H1 (cell line): ENCODE measurements at regions not wholly inside any gene's neighbourhood (a gene's known extent, or its start where the extent isn't known, plus 50 kb on each side); places are given as distances from the start of the nearest gene placed in this dataset.

Experiments used
- EP300 ChIP-seq, 2 experiments: IDR thresholded peaks; 1 replicate in 1 of 2; 2 replicates in 1 of 2; pipeline ENCODE4 v1.6.1; 2011 to 2012; ENCODE audit warnings: low read depth in 2 of 2, low read length in 2 of 2, mild to moderate bottlenecking in 2 of 2, borderline replicate concordance in 1 of 2, inconsistent platforms in 1 of 2, moderate library complexity in 1 of 2
- JUN ChIP-seq: IDR thresholded peaks from 2 replicates; pipeline ENCODE4 v1.6.1; 2011; ENCODE audit warnings: low read depth, mild to moderate bottlenecking, improper control_type of control experiment, low read length
- MAX ChIP-seq: IDR thresholded peaks from 2 replicates; pipeline ENCODE4 v1.6.1; 2012; ENCODE audit warnings: inconsistent platforms
- NRF1 ChIP-seq: IDR thresholded peaks from 2 replicates; pipeline ENCODE4 v1.6.1; 2011; ENCODE audit warnings: mild to moderate bottlenecking, low read depth, low read length, improper control_type of control experiment
- RAD21 ChIP-seq, 2 experiments: IDR thresholded peaks in 1 of 2; conservative IDR thresholded peaks in 1 of 2; 2 replicates each; pipeline ENCODE4 v1.6.1; 2011; ENCODE audit warnings: low read depth in 2 of 2, low read length in 2 of 2, improper control_type of control experiment in 1 of 2, inconsistent platforms in 1 of 2, mild to moderate bottlenecking in 1 of 2, moderate library complexity in 1 of 2
- TF ChIP-seq, protein P1 (sequence below), 3 experiments: IDR thresholded peaks; 1 replicate in 2 of 3; 2 replicates in 1 of 3; pipeline versions ENCODE4 v1.5.1 to v1.6.1; 2011; ENCODE audit warnings: low read length in 3 of 3, mild to moderate bottlenecking in 3 of 3, inconsistent platforms in 2 of 3, low read depth in 1 of 3, moderate library complexity in 1 of 3; ENCODE audit not compliant: insufficient read depth in 1 of 3; ENCODE audit errors: control extremely low read depth in 1 of 3

DNA sequence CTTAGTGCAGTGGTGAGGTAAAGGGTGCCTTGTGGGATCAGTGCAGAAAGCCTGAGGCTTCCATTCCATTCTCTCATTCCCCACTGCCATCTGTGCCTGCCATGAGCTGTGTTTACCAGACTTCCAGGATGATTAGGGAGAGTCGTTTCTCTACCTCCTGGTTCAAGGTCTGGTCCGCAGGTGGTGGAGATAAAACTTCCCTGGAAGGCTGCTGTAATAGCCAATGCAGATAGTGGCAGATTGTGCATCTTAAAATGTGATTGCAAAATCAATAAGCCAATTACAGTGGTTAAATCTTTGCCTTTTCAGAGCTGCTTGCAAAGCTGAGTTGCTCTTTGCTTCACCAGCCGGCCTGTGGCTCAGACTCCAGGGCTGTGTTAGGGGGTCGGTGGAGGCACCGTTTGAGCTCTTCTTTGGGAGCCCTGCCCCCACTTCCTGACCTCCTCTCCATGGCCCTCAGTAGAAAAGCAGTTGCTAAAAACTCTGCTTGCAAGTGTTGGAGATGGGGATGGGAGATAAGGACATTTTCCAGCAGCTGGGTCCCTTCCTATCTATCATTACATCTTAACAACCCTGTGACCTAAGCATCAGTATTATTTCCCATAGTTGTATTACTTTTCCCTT, 95.2 kb upstream of the HS6ST1 start:
- no peak for TF ChIP-seq RAD21 (IDR thresholded peaks at IDR 0.05 in 1 of 2, conservative IDR thresholded peaks at IDR 0.05 in 1 of 2; ENCODE audit: low read depth in 2 of 2, low read length in 2 of 2)
- TF ChIP-seq, protein P1, sequence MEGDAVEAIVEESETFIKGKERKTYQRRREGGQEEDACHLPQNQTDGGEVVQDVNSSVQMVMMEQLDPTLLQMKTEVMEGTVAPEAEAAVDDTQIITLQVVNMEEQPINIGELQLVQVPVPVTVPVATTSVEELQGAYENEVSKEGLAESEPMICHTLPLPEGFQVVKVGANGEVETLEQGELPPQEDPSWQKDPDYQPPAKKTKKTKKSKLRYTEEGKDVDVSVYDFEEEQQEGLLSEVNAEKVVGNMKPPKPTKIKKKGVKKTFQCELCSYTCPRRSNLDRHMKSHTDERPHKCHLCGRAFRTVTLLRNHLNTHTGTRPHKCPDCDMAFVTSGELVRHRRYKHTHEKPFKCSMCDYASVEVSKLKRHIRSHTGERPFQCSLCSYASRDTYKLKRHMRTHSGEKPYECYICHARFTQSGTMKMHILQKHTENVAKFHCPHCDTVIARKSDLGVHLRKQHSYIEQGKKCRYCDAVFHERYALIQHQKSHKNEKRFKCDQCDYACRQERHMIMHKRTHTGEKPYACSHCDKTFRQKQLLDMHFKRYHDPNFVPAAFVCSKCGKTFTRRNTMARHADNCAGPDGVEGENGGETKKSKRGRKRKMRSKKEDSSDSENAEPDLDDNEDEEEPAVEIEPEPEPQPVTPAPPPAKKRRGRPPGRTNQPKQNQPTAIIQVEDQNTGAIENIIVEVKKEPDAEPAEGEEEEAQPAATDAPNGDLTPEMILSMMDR (IDR thresholded peaks at IDR 0.05; ENCODE audit: control extremely low read depth in 1 of 3, insufficient read depth in 1 of 3, low read depth in 1 of 3, low read length in 3 of 3) = no peak
- no peak for TF ChIP-seq JUN
- no peak for TF ChIP-seq EP300 (IDR thresholded peaks at IDR 0.05; ENCODE audit: borderline replicate concordance in 1 of 2, low read depth in 2 of 2, low read length in 2 of 2)
- no peak for TF ChIP-seq MAX
- no peak for TF ChIP-seq NRF1
